Gastroesophageal sphincter (tissue), 4 donors: ENCODE measurements at regions not wholly inside any gene's neighbourhood (a gene's known extent, or its start where the extent isn't known, plus 50 kb on each side); places are given as distances from the start of the nearest gene placed in this dataset.

Experiments
- ATAC-seq: fragments of 150-250 bp; one replicate; pipeline ENCODE4 v1.9.1; 2016; ENCODE audit warnings: mild to moderate bottlenecking, moderate library complexity
- H3K27ac ChIP-seq, 4 donors: fragments of 200-600 bp; sonication (generic) in 3 of 4; 1 replicate in 3 of 4; 2 replicates in 1 of 4; pipeline ENCODE4 v1.5.1; 2016 to 2019
- H3K27me3 ChIP-seq: fragments of 200-600 bp; sonication (generic); one replicate; pipeline ENCODE4 v1.5.1; 2019
- H3K36me3 ChIP-seq, 2 donors: fragments of 200-600 bp; sonication (generic); one replicate each; pipeline ENCODE4 v1.5.1; 2019; ENCODE audit warnings: control low read depth in 1 of 2
- H3K4me1 ChIP-seq, 3 donors: fragments of 200-600 bp; sonication (generic); 1 replicate in 2 of 3; 2 replicates in 1 of 3; pipeline ENCODE4 v1.5.1; 2016 to 2019; ENCODE audit warnings: control low read depth in 2 of 3
- H3K4me3 ChIP-seq, 2 donors: fragments of 200-600 bp; sonication (generic); one replicate each; pipeline ENCODE4 v1.5.1; 2019; ENCODE audit warnings: mild to moderate bottlenecking in 1 of 2, moderate library complexity in 1 of 2
- H3K9me3 ChIP-seq, 3 donors: fragments of 200-600 bp; sonication (generic); one replicate each; pipeline ENCODE4 v1.5.1; 2017 to 2019; ENCODE audit warnings: control low read depth in 2 of 3
- CTCF ChIP-seq, 4 experiments: fragments of 200-600 bp in 2 of 4; fragments of 450-650 bp in 2 of 4; sonication (generic) in 1 of 4; IDR thresholded peaks; one replicate each; pipeline ENCODE4 v1.5.1; 2017 to 2019; ENCODE audit warnings: antibody characterized with exemption in 4 of 4, mild to moderate bottlenecking in 2 of 4, moderate library complexity in 2 of 4
- EP300 ChIP-seq: sonication (generic); formaldehyde crosslinking; IDR thresholded peaks from one replicate; pipeline ENCODE4 v1.6.1; 2017; ENCODE audit warnings: antibody characterized with exemption, mild to moderate bottlenecking
- POLR2A ChIP-seq, 2 donors: fragments of 450-650 bp; IDR thresholded peaks; one replicate each; pipeline ENCODE4 v1.6.1; 2017; ENCODE audit warnings: antibody characterized with exemption in 2 of 2, mild to moderate bottlenecking in 2 of 2, moderate library complexity in 1 of 2
- POLR2AphosphoS5 ChIP-seq: sonication (generic); formaldehyde crosslinking; IDR thresholded peaks from one replicate; pipeline ENCODE4 v1.6.1; 2017; ENCODE audit warnings: antibody characterized with exemption
- WGBS, 2 donors: methylation state at CpG; one replicate each; pipeline ENCODE4 v1.1.5; 2018; ENCODE audit warnings: low coverage in 1 of 2; 5-methylcytosine and 5-hydroxymethylcytosine counted together

- TF ChIP-seq EP300 = no peak
- TF ChIP-seq CTCF (IDR thresholded peaks at IDR 0.05) = no peak
- TF ChIP-seq POLR2A (IDR thresholded peaks at IDR 0.05) = no peak
- TF ChIP-seq POLR2AphosphoS5 = no peak
- Histone ChIP-seq H3K4me1 (no peaks in the 10 kb centered on the region), H3K27ac (no peak overlapping the region), H3K4me3 (no peak overlapping the region), H3K27me3 (no peaks in the 10 kb centered on the region), H3K9me3 (peaks cover 0 to 13% (median 0%) of the 10 kb centered on the region in 3 donors), H3K36me3 (no peaks in the 10 kb centered on the region)
- WGBS, 2 donors = 74 to 78% methylated on average over 1 of the region's 1 CpG
- ATAC-seq = no peak
Observed at GRCh38 chr9:2377834-2378233, 243.8 kb upstream of the VLDLR start.

- ATAC-seq = no peak
- no peak for TF ChIP-seq EP300
- TF ChIP-seq POLR2A (IDR thresholded peaks at IDR 0.05) = no peak
- TF ChIP-seq POLR2AphosphoS5 = no peak
- TF ChIP-seq CTCF (IDR thresholded peaks at IDR 0.05) = no peak
- H3K27ac ChIP-seq = no peak overlapping the region
- no peaks in the 10 kb centered on the region for H3K4me1 ChIP-seq
- no peak overlapping the region for H3K4me3 ChIP-seq
- H3K27me3 ChIP-seq = no peaks in the 10 kb centered on the region
- no peaks in the 10 kb centered on the region for H3K36me3 ChIP-seq
- 73 to 84% methylated on average over 3 of the region's 3 CpGs for WGBS, 2 donors
- H3K9me3 ChIP-seq = peaks cover 0 to 13% (median 0%) of the 10 kb centered on the region in 3 donors
Observed at GRCh38 chr9:2378266-2378665, 243.3 kb upstream of the VLDLR start.

GRCh38 chr9:2378816-2379215, 242.8 kb upstream of the VLDLR start:
- 83 to 100% methylated on average over 1 of the region's 1 CpG for WGBS, 2 donors
- Histone ChIP-seq H3K9me3 (peaks cover 0 to 9% (median 0%) of the 10 kb centered on the region in 3 donors), H3K27ac (no peak overlapping the region), H3K4me3 (no peak overlapping the region), H3K27me3 (no peaks in the 10 kb centered on the region), H3K4me1 (no peaks in the 10 kb centered on the region), H3K36me3 (no peaks in the 10 kb centered on the region)
- TF ChIP-seq POLR2AphosphoS5 (no peak), EP300 (no peak), CTCF (IDR thresholded peaks at IDR 0.05) (no peak), POLR2A (IDR thresholded peaks at IDR 0.05) (no peak)
- no peak for ATAC-seq

- Histone ChIP-seq H3K27ac (no peak overlapping the region), H3K9me3 (no peaks in the 10 kb centered on the region), H3K4me1 (no peaks in the 10 kb centered on the region), H3K36me3 (no peaks in the 10 kb centered on the region), H3K4me3 (no peak overlapping the region), H3K27me3 (no peaks in the 10 kb centered on the region)
- ATAC-seq = no peak
- WGBS, 2 donors = 17 to 50% methylated on average over 1 of the region's 1 CpG
- TF ChIP-seq EP300 = no peak
- TF ChIP-seq CTCF (IDR thresholded peaks at IDR 0.05) = no peak
- no peak for TF ChIP-seq POLR2A (IDR thresholded peaks at IDR 0.05)
- TF ChIP-seq POLR2AphosphoS5 = no peak
Observed at GRCh38 chr9:2384741-2385140, 236.8 kb upstream of the VLDLR start.

GRCh38 chr9:2385746-2386145, 235.8 kb upstream of the VLDLR start:
- no peak for ATAC-seq
- no peak overlapping the region for H3K4me3 ChIP-seq
- no peaks in the 10 kb centered on the region for H3K36me3 ChIP-seq
- no peaks in the 10 kb centered on the region for H3K27me3 ChIP-seq
- no peaks in the 10 kb centered on the region for H3K9me3 ChIP-seq
- no peak overlapping the region for H3K27ac ChIP-seq
- H3K4me1 ChIP-seq = no peaks in the 10 kb centered on the region
- TF ChIP-seq CTCF (IDR thresholded peaks at IDR 0.05) (no peak), EP300 (no peak)
- WGBS, 2 donors = 62 to 72% methylated on average over 5 to 6 of the region's 7 CpGs
